SIG-M5 treated with dmso at 0.1 percent for 504 hours (cell line): ENCODE measurements at regions not wholly inside any gene's neighbourhood (a gene's known extent, or its start where the extent isn't known, plus 50 kb on each side); places are given as distances from the start of the nearest gene placed in this dataset.
"Not testable (repeated sequence)": the region's sequence is repeated elsewhere in the genome, so short reads cannot be mapped to it uniquely, and the experiment has no call there.

Source experiments
- DNase-seq: peaks from one replicate; lab custom pipeline; 2025; ENCODE audit not compliant: unreplicated experiment; lab: John Stamatoyannopoulos, UW

DNA sequence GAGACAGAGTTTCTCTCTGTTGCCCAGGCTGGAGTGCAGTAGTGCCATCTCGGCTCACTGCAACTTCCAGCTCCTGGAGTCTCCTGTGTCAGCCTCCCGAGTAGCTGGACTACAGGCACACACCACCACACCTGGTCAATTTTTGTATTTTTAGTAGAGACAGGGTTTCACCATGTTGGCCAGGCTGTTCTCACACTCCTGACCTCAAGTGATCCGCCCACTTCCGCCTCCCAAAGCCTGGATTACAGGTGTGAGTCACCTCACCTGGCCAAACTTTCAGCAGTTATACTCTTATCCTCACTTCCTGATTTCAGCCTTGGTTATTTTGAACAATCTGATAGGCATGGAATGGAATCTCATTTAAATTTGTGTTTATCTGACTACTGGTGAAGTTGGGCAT is 763.0 kb upstream of the TMEM132C start:
- DNase-seq, result not testable (repeated sequence)

DNA sequence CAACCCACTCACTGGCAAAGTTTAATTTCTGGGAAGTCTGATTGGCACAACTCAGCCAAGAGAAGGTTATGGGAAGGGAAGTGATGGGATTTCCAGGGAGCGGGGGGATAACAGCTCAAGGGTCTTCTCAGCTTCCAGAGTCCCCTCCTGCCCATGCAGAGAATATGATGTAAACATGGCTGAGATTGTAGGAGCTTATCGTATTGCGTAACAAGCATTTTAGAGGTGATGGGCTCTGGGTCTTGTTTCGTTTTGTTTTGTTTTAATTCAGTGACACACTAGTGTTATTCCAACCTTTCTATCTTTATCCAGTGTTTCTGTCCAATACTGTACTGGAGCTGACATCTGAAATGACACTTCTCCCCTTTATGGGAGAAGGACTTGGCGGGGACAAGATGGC is 762.1 kb upstream of the TMEM132C start:
- no peak for DNase-seq

- no peak for DNase-seq
Measured at GRCh38 chr12:127507341-127507740, 759.6 kb upstream of the TMEM132C start.

DNA sequence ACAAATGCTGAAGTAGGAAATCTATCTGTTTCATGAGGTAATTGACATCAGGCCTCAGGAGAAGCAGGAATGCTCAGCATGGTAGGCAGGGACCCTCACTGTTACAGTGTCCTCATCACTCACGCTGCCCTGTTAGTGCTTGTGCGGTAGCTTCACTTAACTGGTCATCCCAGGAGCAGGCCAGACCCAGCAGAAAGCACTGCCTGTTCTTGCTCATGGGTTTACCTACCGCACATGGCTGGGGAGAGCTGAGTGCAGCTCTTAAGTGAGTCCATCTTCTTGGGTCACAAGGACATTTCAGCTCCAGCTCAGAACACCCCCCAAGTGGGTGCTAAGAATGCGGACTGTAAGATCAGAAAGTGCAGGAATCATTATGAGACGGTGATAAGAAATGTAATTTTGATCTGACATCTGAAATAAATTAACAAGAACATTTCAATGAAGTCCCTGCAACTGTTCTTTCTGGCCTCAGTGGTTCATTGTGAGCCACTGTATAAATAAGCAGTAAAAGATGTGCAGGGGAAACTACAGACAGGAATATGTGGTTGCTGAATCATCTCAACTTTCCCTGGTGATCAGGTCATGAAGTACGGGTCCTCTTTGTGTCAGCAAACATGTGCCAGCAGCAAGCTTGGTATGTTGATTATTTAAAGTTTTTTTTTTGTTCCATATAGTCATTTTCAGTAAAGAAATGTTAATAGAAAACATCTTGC is 757.7 kb upstream of the TMEM132C start:
- DNase-seq, result no peak

GRCh38 chr12:127515941-127516340 is 751.0 kb upstream of the TMEM132C start:
- no peak for DNase-seq

- DNase-seq, result no peak
Measured at GRCh38 chr12:127516467-127516866, 750.5 kb upstream of the TMEM132C start.

- DNase-seq, result no peak
Measured at GRCh38 chr12:127519779-127520178, 747.2 kb upstream of the TMEM132C start.

GRCh38 chr12:127526925-127527324 is 740.0 kb upstream of the TMEM132C start:
- DNase-seq, result no peak

DNA sequence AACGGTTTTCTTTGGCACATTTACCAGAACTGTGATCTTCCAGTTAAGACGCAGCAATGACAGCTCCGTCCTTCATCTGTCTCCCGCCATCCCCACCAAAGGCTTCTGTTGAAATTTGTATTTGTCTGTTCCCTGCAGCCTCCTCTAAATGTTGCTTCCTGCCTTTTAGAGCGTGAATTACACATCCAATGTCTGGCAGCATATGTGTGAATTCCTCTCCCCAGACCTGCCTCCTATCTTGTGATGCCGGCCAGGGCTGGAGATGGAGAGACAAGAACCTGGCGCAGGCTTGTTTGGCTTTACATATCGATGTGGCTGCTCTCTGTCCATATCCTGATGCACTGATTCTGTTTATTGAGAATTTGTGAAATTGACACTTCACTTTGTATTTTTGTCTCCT is 738.4 kb upstream of the TMEM132C start:
- no peak for DNase-seq

DNA sequence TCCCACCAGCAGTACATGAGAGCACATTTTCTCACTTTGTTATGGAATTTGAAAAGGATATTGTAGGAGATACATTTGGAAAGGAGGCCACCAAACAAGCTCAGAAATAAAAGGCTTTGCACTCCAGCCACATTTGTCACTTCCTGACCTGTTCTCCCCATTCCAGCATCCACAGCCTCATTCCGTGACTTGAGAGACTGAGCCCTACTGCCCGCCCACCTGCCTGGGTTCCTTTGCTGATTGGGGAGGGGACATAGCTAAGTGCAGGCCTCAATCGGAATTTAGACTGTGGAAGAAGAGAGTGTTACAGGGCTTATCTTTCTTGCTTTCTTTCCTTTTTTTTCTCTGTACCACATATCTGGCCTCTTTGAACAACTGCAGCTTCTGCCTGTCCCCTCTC is 735.4 kb upstream of the TMEM132C start:
- no peak for DNase-seq

- DNase-seq, result no peak
Measured at GRCh38 chr12:127533353-127533752, 733.6 kb upstream of the TMEM132C start.

DNA sequence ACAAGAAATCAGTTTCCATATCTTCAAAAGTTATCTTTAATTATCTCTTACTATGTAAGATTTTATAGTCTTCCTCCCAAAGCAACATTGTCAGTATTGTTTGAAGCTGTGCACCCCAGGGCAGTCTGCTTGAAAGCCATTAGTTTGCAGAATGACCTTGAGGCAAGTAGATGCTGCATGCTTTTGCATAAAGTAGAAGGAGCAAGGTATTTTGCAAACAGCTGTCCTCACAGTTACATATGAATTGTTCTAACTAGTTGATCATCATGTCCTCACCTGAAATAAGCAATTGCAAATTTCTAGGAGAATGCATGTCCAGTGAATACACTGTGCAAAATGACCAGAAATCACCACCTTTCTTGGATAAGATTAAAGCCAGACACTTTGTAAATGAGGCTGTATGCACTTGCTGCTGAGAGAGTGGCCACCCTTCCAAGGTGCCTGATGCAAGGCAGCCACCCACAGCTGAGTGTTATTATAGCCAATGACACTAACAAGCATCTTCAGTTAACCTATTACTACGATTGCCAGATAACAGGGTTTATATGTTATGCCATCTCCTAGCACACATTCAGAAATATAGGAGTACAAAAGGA is 730.0 kb upstream of the TMEM132C start:
- DNase-seq, result no peak

DNA sequence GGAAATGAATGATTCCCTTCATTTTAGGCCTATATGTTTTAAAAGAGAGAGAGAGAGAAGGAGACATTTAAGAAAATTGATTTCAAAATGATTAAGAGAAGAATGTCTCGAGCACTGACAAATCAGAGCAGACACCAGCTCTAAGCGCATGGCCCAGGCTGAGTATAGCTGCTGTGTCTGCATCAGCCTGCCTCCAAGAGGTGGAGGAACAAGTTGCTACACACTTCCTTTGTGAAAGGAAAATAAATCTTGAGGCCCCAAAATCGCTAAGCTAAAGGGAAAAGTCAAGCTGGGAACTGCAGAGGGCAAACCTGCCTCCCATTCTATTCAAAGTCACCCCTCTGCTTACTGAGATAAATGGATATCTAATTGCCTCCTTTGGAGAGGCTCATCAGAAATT is 728.7 kb upstream of the TMEM132C start:
- DNase-seq, result no peak

DNA sequence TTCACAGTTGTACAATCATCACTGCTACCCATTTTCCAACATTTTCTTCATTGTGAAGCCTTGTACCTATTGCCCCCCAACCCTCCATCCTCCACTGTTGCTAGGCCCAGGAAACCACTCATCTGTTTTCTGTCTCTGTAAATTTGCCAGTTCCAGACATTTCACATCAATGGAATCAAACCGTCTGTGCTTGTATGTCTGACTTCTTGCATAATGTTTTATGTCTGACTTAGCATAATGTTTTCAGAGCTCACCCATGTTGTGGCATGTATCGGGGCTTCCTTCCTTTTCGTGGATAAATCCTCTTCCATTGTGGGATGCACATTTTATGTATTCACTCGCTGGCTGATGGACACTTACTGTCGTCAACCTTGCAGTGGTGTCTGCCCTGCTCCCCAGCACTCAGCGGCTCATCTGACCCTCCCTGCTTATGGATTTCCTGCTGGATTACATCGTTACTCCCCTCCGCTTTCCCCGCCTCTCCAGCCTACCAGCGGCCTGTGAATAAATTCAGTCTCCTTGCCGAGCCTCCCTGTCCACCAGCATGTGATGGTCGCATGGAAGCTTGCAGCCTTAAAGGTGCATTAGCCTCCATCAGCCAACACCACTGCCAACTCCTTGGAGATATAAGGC is 727.6 kb upstream of the TMEM132C start:
- DNase-seq, result no peak

- no peak for DNase-seq
Measured at GRCh38 chr12:127542391-127542790, 724.6 kb upstream of the TMEM132C start.

DNA sequence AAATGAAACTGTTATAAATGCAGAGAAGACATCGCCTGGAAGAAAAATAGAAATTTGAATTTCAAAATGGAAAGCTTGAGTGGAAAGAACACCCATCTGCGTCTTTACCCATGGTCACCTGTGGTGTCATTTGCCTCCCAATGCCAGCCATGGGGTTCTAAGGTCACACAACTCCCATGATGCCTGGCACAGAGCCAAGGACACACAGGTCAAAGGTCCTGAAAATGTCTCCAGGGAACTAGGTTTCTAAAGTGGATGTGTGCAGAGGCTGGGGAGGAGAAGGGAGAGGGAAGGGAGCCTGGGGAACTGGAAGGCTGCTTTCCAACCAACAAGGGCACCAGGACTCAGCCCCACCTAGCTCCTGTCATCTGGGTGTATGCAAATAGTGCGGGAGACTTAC is 724.0 kb upstream of the TMEM132C start:
- no peak for DNase-seq

GRCh38 chr12:127546721-127547505 is 720.1 kb upstream of the TMEM132C start:
- no peak for DNase-seq

GRCh38 chr12:127548123-127548553 is 718.8 kb upstream of the TMEM132C start:
- no peak for DNase-seq

- DNase-seq, result no peak
Measured at GRCh38 chr12:127550271-127550670, 716.7 kb upstream of the TMEM132C start.

DNA sequence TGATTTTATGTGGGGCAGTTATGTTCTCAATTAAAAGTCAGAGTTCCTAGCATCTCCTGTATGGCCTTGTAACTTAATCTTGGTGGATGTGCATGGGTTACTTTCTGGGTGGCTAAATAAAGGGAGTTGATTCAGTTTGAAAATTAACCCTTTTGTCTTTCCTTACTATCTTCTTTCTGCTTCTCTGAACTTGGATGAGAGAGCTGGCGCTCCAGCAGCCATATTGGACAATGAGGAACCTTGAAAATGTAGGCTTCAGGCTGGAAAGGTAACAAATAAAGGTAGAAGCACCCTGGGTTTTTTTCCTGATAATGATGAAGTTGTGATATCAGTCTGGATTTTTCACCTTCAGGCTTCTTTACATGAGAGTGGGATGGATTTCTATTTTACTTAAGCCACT is 714.1 kb upstream of the TMEM132C start:
- no peak for DNase-seq

DNA sequence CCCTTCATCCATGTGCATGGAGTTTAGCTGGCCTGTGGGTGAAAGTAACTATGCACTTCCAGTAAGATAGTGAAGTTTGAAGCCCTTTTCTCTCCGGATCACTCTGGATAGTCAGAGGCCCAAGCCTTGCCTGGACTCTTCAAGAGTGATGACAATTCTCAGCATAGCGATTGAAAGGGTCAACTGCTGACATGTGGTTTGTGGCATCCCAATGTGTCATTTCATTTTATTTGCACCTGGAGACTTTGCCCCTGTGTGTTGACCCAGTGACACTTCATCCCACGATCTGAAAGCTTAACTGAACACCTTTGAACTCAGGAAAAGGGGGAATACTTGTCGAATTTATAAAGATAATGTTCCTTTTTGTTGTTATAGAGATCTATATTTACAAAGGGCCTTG is 711.9 kb upstream of the TMEM132C start:
- no peak for DNase-seq
